ENCODE measurements at regions not wholly inside any gene's neighbourhood (a gene's known extent, or its start where the extent isn't known, plus 50 kb on each side); places are given as distances from the start of the nearest gene placed in this dataset.

DNA sequence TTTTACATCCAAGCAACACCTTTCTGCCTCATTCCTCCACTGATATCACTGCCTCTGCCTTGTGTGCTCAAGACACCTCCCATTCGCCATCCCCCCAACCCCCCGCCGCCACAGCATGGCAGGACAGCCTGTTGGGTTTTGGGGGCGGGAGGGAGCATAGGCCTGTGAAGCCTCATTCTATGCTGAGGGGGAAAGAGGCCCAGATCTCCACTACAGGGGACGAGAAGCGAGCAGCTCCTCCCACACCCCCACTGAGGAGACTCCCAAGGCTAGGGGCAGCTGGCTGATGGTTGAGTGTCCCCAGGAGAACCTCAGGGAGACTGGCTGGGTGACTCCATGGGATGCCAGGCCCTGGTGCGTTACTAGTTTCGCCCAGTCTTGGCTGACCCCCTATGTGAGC is 214.3 kb upstream of the SIX2 start:
- TF ChIP-seq, protein P1, sequence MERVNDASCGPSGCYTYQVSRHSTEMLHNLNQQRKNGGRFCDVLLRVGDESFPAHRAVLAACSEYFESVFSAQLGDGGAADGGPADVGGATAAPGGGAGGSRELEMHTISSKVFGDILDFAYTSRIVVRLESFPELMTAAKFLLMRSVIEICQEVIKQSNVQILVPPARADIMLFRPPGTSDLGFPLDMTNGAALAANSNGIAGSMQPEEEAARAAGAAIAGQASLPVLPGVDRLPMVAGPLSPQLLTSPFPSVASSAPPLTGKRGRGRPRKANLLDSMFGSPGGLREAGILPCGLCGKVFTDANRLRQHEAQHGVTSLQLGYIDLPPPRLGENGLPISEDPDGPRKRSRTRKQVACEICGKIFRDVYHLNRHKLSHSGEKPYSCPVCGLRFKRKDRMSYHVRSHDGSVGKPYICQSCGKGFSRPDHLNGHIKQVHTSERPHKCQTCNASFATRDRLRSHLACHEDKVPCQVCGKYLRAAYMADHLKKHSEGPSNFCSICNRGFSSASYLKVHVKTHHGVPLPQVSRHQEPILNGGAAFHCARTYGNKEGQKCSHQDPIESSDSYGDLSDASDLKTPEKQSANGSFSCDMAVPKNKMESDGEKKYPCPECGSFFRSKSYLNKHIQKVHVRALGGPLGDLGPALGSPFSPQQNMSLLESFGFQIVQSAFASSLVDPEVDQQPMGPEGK (CRISPR knock-in tag; IDR thresholded peaks at IDR 0.05; ENCODE audit: borderline replicate concordance) = no peak
- TF ChIP-seq, protein P2, sequence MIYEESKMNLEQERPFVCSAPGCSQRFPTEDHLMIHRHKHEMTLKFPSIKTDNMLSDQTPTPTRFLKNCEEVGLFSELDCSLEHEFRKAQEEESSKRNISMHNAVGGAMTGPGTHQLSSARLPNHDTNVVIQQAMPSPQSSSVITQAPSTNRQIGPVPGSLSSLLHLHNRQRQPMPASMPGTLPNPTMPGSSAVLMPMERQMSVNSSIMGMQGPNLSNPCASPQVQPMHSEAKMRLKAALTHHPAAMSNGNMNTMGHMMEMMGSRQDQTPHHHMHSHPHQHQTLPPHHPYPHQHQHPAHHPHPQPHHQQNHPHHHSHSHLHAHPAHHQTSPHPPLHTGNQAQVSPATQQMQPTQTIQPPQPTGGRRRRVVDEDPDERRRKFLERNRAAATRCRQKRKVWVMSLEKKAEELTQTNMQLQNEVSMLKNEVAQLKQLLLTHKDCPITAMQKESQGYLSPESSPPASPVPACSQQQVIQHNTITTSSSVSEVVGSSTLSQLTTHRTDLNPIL (CRISPR knock-in tag; IDR thresholded peaks at IDR 0.05; ENCODE audit: low read depth) = no peak
- TF ChIP-seq ZFP30 (CRISPR knock-in tag; IDR thresholded peaks at IDR 0.05) (no peak), ZNF70 (CRISPR knock-in tag; IDR thresholded peaks at IDR 0.05) (no peak), PPARA (CRISPR knock-in tag; IDR thresholded peaks at IDR 0.05; ENCODE audit: borderline replicate concordance) (no peak), ZFP3 (CRISPR knock-in tag; IDR thresholded peaks at IDR 0.05) (no peak), SNAI2 (CRISPR knock-in tag; IDR thresholded peaks at IDR 0.05) (no peak), TOX (CRISPR knock-in tag; IDR thresholded peaks at IDR 0.05; ENCODE audit: borderline replicate concordance) (no peak), TCF4 (CRISPR knock-in tag; IDR thresholded peaks at IDR 0.05; ENCODE audit: borderline replicate concordance) (no peak), ZNF565 (CRISPR knock-in tag; conservative IDR thresholded peaks at IDR 0.05; ENCODE audit: low read depth) (no peak)
- TF ChIP-seq, protein P3, sequence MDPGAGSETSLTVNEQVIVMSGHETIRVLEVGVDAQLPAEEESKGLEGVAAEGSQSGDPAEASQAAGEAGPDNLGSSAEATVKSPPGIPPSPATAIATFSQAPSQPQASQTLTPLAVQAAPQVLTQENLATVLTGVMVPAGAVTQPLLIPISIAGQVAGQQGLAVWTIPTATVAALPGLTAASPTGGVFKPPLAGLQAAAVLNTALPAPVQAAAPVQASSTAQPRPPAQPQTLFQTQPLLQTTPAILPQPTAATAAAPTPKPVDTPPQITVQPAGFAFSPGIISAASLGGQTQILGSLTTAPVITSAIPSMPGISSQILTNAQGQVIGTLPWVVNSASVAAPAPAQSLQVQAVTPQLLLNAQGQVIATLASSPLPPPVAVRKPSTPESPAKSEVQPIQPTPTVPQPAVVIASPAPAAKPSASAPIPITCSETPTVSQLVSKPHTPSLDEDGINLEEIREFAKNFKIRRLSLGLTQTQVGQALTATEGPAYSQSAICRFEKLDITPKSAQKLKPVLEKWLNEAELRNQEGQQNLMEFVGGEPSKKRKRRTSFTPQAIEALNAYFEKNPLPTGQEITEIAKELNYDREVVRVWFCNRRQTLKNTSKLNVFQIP (CRISPR knock-in tag; IDR thresholded peaks at IDR 0.05; ENCODE audit: borderline replicate concordance, low read depth) = no peak
- TF ChIP-seq, protein P4, sequence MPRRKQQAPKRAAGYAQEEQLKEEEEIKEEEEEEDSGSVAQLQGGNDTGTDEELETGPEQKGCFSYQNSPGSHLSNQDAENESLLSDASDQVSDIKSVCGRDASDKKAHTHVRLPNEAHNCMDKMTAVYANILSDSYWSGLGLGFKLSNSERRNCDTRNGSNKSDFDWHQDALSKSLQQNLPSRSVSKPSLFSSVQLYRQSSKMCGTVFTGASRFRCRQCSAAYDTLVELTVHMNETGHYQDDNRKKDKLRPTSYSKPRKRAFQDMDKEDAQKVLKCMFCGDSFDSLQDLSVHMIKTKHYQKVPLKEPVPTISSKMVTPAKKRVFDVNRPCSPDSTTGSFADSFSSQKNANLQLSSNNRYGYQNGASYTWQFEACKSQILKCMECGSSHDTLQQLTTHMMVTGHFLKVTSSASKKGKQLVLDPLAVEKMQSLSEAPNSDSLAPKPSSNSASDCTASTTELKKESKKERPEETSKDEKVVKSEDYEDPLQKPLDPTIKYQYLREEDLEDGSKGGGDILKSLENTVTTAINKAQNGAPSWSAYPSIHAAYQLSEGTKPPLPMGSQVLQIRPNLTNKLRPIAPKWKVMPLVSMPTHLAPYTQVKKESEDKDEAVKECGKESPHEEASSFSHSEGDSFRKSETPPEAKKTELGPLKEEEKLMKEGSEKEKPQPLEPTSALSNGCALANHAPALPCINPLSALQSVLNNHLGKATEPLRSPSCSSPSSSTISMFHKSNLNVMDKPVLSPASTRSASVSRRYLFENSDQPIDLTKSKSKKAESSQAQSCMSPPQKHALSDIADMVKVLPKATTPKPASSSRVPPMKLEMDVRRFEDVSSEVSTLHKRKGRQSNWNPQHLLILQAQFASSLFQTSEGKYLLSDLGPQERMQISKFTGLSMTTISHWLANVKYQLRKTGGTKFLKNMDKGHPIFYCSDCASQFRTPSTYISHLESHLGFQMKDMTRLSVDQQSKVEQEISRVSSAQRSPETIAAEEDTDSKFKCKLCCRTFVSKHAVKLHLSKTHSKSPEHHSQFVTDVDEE (CRISPR knock-in tag; IDR thresholded peaks at IDR 0.05) = no peak
